ENCODE measurements at regions not wholly inside any gene's neighbourhood (a gene's known extent, or its start where the extent isn't known, plus 50 kb on each side); places are given as distances from the start of the nearest gene placed in this dataset.
A peak's percentile ranks its signal among the peaks of the same experiment; 100 is the strongest.
"Not testable (repeated sequence)": the region's sequence is repeated elsewhere in the genome, so short reads cannot be mapped to it uniquely, and the experiment has no call there.

DNA sequence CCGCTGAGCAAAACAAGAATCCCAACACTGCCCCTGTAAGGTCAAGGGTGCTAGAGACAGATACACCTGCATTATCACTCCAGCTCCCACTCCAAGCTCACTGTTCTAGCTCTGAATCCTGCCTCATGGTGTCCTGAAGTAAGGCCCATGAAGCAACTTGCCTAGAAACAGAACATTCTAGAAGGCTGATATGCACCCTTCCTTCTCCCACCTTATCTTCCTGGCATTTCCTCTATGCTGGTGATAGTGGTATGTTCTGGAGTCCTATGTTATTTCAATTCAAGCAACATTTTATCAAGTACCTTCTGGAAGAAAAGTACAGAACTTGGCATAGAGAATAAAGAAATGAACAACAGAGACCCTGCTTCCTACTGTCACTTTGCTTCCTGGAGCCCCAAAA, 317.1 kb upstream of the KAZN start:
- Histone ChIP-seq H3K9me3 (ENCODE audit: low read depth) (no peaks in the 10 kb centered on the region), H3K79me2 (no peaks in the 10 kb centered on the region), H4K20me1 (ENCODE audit: insufficient read depth, poor library complexity, severe bottlenecking) (no peaks in the 10 kb centered on the region), H3K36me3 (replicated peaks; ENCODE audit: insufficient read depth, low read depth) (no peaks in the 10 kb centered on the region), H3K27me3 (no peaks in the 10 kb centered on the region), H3K4me2 (no peak overlapping the region), H3K27ac (no peak overlapping the region), H2AFZ (no peak overlapping the region), H3K9me2 (replicated peaks; ENCODE audit: insufficient read depth) (no peaks in the 10 kb centered on the region), H3K4me1 (ENCODE audit: insufficient read depth) (no peaks in the 10 kb centered on the region), H3K4me3 (no peak overlapping the region)
- TF ChIP-seq EZH2phosphoT487 (IDR thresholded peaks at IDR 0.05; ENCODE audit: low read depth, severe bottlenecking, unreplicated experiment) = no peak
- TF ChIP-seq, protein P1, sequence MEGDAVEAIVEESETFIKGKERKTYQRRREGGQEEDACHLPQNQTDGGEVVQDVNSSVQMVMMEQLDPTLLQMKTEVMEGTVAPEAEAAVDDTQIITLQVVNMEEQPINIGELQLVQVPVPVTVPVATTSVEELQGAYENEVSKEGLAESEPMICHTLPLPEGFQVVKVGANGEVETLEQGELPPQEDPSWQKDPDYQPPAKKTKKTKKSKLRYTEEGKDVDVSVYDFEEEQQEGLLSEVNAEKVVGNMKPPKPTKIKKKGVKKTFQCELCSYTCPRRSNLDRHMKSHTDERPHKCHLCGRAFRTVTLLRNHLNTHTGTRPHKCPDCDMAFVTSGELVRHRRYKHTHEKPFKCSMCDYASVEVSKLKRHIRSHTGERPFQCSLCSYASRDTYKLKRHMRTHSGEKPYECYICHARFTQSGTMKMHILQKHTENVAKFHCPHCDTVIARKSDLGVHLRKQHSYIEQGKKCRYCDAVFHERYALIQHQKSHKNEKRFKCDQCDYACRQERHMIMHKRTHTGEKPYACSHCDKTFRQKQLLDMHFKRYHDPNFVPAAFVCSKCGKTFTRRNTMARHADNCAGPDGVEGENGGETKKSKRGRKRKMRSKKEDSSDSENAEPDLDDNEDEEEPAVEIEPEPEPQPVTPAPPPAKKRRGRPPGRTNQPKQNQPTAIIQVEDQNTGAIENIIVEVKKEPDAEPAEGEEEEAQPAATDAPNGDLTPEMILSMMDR (IDR thresholded peaks at IDR 0.05; ENCODE audit: poor library complexity) = no peak
- TF ChIP-seq EZH2 (IDR thresholded peaks at IDR 0.05; ENCODE audit: borderline replicate concordance) = no peak
- DNase-seq (ENCODE audit: low spot score) = no peak
- 84% methylated on average over 1 of the region's 1 CpG for WGBS (ENCODE audit: low lambda C conversion rate, missing lambda C conversion rate)

DNA sequence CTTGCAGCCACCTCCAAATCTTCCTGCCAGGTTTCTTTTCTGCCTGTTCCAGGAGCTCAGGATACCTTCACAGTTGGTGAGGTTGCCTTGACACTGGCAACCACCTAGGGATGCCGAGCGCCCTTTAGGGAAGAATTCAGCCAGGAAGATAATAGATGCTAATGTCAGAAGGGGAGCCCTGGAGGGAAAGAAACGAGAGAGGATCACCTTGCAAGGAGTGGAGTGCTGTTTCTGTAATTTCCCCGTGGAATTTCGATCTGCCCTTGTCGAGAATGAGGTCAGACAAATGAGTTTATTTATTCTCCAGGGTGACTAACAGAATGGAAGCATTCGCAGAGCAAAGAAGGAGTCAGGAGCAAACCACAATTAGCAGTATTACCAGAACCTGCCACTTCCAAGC, 315.8 kb upstream of the KAZN start:
- Histone ChIP-seq H3K4me2 (no peak overlapping the region), H3K27me3 (no peaks in the 10 kb centered on the region), H3K9me3 (ENCODE audit: low read depth) (no peaks in the 10 kb centered on the region), H3K4me3 (no peak overlapping the region), H4K20me1 (ENCODE audit: insufficient read depth, poor library complexity, severe bottlenecking) (no peaks in the 10 kb centered on the region), H2AFZ (no peak overlapping the region), H3K9me2 (replicated peaks; ENCODE audit: insufficient read depth) (no peaks in the 10 kb centered on the region), H3K36me3 (replicated peaks; ENCODE audit: insufficient read depth, low read depth) (no peaks in the 10 kb centered on the region), H3K79me2 (no peaks in the 10 kb centered on the region), H3K4me1 (ENCODE audit: insufficient read depth) (no peaks in the 10 kb centered on the region), H3K27ac (no peak overlapping the region)
- no peak for DNase-seq (ENCODE audit: low spot score)
- WGBS (ENCODE audit: low lambda C conversion rate, missing lambda C conversion rate) = 52% methylated on average over 7 of the region's 7 CpGs
- TF ChIP-seq, protein P1 (IDR thresholded peaks at IDR 0.05; ENCODE audit: poor library complexity) = no peak
- TF ChIP-seq EZH2 (IDR thresholded peaks at IDR 0.05; ENCODE audit: borderline replicate concordance) (no peak), EZH2phosphoT487 (IDR thresholded peaks at IDR 0.05; ENCODE audit: low read depth, severe bottlenecking, unreplicated experiment) (no peak)

DNA sequence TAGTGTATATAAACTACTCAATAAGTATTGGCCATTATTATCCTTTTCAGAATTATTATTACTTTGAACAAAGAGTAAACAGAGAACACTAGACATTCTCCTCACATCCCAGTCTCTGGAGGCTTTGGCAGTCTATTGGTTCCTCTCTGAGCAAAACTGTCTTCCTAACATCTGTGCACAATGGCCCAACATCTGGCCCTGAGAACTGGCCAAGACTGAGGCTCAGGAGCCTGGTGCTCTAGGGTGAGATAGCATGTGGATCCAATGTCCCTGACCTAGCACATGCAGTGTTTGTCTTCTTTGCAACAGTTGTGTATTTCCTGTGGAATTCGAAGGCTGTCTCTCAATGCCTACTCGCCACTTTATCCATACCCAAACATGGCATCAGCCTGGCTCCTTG, 313.2 kb upstream of the KAZN start:
- no peaks in the 10 kb centered on the region for H3K27me3 ChIP-seq
- WGBS (ENCODE audit: low lambda C conversion rate, missing lambda C conversion rate) = 91% methylated on average over 2 of the region's 2 CpGs
- H4K20me1 ChIP-seq (ENCODE audit: insufficient read depth, poor library complexity, severe bottlenecking) = no peaks in the 10 kb centered on the region
- H3K36me3 ChIP-seq (replicated peaks; ENCODE audit: insufficient read depth, low read depth) = no peaks in the 10 kb centered on the region
- H3K27ac ChIP-seq = no peak overlapping the region
- no peaks in the 10 kb centered on the region for H3K4me1 ChIP-seq (ENCODE audit: insufficient read depth)
- TF ChIP-seq, protein P1 (IDR thresholded peaks at IDR 0.05; ENCODE audit: poor library complexity) = no peak
- no peak for TF ChIP-seq EZH2phosphoT487 (IDR thresholded peaks at IDR 0.05; ENCODE audit: low read depth, severe bottlenecking, unreplicated experiment)
- H3K79me2 ChIP-seq = no peaks in the 10 kb centered on the region
- H3K4me3 ChIP-seq = no peak overlapping the region
- H3K4me2 ChIP-seq = no peak overlapping the region
- DNase-seq (ENCODE audit: low spot score) = no peak
- no peaks in the 10 kb centered on the region for H3K9me3 ChIP-seq (ENCODE audit: low read depth)
- no peak overlapping the region for H2AFZ ChIP-seq
- H3K9me2 ChIP-seq (replicated peaks; ENCODE audit: insufficient read depth) = no peaks in the 10 kb centered on the region

DNA sequence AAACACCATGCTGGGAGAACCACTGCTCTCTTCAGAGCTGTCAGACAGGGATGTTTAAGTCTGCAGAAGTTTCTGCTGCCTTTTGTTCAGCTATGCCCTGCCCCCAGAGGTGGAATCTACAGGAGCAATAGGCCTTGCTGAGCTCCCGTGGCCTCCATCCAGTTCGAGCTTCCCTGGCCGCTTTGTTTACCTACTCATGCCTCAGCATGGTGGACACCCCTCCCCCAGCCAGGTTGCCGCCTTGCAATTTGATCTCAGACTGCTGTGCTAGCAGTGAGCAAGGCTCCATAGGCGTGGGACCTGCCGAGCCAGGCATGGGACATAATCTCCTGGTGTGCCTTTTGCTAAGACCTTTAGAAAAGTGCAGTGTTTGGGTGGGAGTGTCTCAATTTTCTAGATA, 307.3 kb upstream of the KAZN start:
- not testable (repeated sequence) for H3K27me3 ChIP-seq; H4K20me1 ChIP-seq (ENCODE audit: insufficient read depth, poor library complexity, severe bottlenecking); H3K4me1 ChIP-seq (ENCODE audit: insufficient read depth); H3K9me2 ChIP-seq (replicated peaks; ENCODE audit: insufficient read depth); H3K4me2 ChIP-seq; H3K36me3 ChIP-seq (replicated peaks; ENCODE audit: insufficient read depth, low read depth); H2AFZ ChIP-seq; H3K79me2 ChIP-seq; H3K9me3 ChIP-seq (ENCODE audit: low read depth); H3K4me3 ChIP-seq; H3K27ac ChIP-seq
- DNase-seq (ENCODE audit: low spot score) = peak; percentile 45
- WGBS (ENCODE audit: low lambda C conversion rate, missing lambda C conversion rate) = 31% methylated on average over 6 of the region's 6 CpGs

Data from hepatocyte (in vitro differentiated cells).